DMS53 treated with DMSO at 0.1 percent for 48 hours (cell line): ENCODE measurements at regions not wholly inside any gene's neighbourhood (a gene's known extent, or its start where the extent isn't known, plus 50 kb on each side); places are given as distances from the start of the nearest gene placed in this dataset.

Experiments
- DNase-seq: peaks from one replicate; lab custom pipeline; 2025; ENCODE audit not compliant: unreplicated experiment; lab: John Stamatoyannopoulos, UW

DNA sequence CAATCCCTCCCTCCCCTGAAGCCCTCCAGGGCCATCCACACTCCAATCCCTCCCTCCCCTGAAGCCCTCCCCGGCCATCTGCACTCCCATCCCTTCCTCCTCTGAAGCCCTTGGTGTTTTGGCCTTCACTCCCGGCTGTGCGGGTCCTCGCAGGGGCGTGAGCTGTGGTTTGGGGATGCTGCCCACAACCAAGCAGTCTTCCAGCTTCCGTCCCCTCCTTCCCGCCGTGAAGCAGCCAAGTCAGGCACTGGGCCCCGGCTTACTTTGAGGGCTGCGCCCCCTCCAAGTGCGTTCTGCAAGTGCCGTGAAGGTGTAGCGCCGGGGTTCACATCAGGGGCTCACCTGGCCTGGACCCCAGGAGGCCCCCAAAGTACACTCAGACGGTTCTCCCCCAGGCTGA is 335.9 kb downstream of the BRD1 start:
- DNase-seq: no peak

DNA sequence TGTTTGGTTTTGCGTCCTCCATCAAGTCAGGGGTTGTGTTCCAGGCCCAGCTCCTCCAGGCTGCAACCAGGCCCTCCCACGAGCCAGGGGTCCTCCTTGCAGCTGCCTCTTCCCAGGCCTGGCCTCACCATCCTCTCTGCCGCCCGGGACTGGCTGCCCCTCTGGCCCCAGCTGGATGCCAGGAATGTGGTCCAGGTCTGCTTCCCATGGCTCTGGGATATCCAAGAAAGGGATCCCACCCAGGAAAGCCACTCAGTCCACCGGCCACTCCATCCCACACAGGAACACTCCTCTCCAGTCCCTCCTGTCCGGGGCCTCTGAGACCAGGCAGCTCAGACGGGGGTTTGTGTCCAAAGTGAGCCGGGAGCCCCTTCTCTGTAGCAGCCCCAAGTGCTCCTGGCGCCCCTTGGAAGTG is 336.4 kb downstream of the BRD1 start:
- DNase-seq: no peak

GRCh38 chr22:49490692-49491091 is 337.0 kb downstream of the BRD1 start:
- no peak for DNase-seq

GRCh38 chr22:49489821-49490220 is 337.9 kb downstream of the BRD1 start:
- DNase-seq: no peak

GRCh38 chr22:49488943-49489342 is 338.7 kb downstream of the BRD1 start:
- DNase-seq: no peak

DNA sequence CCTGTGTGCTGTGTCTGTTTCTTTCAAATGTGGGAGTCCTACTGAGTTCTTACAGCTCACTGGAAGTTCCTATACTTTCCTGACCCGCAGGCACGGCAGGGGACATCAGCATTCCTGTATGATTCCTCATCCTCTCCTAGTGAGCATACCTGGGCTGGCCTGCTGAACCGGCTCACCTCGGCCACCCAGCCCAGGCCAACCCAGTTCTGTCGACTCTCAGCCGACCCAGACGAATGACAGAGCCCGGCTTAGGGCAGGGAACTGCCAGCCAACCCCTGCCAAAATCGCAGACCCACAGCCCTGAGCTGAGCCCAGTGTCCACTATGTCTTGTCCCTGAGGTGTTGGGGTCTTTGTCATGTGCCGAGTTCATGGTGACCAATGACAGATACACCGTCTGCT is 339.7 kb downstream of the BRD1 start:
- DNase-seq: no peak

- no peak for DNase-seq
These were observed 341.4 kb downstream of the BRD1 start for GRCh38 chr22:49486225-49486624.

DNA sequence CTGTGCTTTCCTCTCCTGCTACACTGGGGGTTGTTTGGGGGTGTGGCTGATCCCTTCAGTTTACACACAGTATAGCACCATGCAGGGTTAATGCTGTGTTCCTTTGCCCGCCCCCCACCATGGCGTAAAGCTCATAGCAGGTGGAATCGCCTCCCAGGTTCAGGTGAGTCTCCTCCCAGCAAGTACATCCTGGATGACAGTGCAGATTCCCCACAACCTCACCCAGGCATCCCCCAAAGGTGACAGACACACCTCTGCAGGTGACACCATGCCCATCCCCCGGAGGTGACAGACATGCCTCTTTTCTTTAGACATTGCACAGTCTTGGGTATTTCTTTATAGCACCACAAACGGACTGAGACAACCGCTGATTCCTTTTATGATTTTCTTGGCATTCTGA is 343.7 kb downstream of the BRD1 start:
- no peak for DNase-seq

DNA sequence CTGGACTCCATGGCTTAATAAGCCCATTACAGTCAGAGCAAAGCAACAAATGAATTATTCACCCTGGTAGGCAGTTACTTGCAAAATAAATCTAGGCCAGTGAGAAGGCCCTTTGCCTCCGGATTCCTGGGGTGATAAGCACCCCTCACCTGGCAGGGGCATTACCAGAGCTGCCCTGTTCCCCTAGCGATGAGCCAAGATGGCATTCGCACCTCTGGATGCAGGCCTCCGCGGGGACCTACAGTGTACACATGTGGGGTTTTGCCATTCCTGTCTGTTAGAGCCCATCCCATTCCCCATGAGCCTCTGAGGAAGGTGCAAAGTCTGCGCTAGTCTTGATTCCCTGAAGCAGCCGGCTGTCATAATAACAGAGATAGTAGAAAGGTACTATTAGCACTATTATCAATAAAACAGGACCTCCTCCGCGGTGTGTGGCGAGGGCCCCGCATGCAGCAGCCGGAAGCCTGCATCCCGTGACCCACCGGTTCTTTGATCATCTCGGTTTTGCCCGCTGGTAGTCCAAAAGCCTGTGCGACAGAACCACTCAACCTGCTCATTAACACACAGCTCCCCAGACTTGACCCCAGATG is 344.3 kb downstream of the BRD1 start:
- no peak for DNase-seq

GRCh38 chr22:49482811-49483210 is 344.9 kb downstream of the BRD1 start:
- no peak for DNase-seq

DNA sequence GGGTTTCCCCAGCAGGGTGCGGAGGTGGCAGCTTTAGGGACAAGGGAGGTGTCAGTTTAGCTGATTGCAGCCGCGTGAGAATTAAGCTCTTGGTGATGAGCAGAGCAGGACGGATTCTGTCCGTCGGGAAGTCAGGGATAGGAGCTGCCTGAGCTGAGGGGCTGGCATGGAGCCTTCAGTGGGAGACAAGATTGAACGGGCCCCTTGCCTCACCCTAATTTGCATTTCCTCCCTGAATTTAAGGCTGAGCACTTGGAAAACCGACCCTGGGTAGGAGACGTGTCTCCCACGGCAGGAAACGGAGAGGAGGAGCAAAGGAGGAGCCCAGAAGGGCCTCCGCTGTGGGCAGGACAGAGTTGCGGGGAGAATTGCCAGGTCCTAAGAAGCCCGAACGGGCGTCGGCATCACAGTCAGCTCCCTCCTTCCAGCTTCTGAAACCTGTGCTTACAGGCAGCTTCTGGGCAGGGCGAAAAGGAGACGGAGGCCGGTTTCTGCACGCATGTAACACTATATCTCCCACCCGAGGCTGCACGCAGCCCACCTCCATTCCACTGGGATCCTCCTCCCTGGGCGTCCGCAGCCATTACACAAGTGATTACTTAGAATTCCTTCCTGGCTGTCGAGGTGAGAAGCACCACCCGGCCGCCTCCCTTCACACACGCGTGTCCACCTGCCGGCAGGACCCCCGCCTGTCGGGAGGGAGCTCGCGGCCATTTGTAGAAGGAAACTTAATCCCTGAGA is 345.8 kb downstream of the BRD1 start:
- no peak for DNase-seq

GRCh38 chr22:49480896-49481658 is 346.6 kb downstream of the BRD1 start:
- no peak for DNase-seq

GRCh38 chr22:49480331-49480730 is 347.3 kb downstream of the BRD1 start:
- no peak for DNase-seq

GRCh38 chr22:49479566-49479965 is 348.1 kb downstream of the BRD1 start:
- no peak for DNase-seq

GRCh38 chr22:49476800-49477400 is 350.8 kb downstream of the BRD1 start:
- no peak for DNase-seq

- no peak for DNase-seq
These were observed 351.5 kb downstream of the BRD1 start for GRCh38 chr22:49476176-49476575.

GRCh38 chr22:49475253-49475652 is 352.4 kb downstream of the BRD1 start:
- no peak for DNase-seq

- no peak for DNase-seq
These were observed 354.4 kb downstream of the BRD1 start for GRCh38 chr22:49473286-49473685.

GRCh38 chr22:49470741-49471503 is 356.8 kb downstream of the BRD1 start:
- no peak for DNase-seq

DNA sequence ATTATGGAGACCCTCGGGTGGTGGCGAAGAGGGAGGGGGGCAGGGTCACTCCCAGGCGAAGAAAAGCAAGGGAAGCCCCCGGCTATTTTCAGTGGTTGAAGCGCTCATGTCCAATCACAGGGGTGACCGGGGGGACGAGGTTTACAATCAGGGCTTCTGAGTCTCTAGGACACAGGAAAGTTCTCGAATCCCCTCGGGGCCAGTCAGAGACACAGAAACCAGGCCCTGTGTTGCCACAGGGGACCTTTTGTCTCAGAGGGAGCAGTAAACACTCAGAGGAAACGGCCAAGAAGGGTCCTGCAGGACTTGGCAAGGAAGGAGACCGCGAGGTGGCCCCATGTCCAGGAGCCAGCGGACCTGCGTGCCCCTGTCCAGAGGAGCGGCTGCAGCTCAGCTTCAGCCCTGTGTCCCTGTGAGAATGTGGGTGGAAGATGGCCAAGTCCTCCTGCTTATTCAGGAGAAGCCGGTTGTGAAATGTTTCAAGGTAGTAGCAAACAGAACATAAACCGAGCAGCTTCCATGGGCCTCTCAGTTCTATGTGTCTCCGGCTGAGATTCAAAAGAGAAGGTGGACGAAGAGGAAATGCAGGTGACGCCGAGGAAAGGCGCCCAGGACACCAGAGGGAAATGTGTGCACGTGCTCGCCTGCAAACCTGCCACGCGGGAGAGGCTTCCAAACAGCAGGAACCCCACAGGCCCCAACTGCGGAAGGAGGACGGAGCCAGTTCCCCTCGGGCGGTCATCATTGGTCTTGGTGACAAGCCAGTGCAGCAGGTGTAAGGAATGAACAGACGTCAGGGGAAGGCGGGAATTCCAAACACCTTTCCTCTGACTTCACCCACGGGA is 357.6 kb downstream of the BRD1 start:
- DNase-seq: no peak
